Chondrocyte (in vitro differentiated cells): ENCODE measurements at regions not wholly inside any gene's neighbourhood (a gene's known extent, or its start where the extent isn't known, plus 50 kb on each side); places are given as distances from the start of the nearest gene placed in this dataset.
"Not testable (repeated sequence)": the region's sequence is repeated elsewhere in the genome, so short reads cannot be mapped to it uniquely, and the experiment has no call there.

Experiments used
- DNase-seq: peaks from one replicate; pipeline ENCODE4 v3.0.0; 2021; ENCODE audit warnings: mixed read lengths, low spot score
- H3K27ac Mint-ChIP-seq: one replicate; pipeline ENCODE4 v1.8.0; 2021; ENCODE audit warnings: mild to moderate bottlenecking, moderate library complexity, mixed read lengths; ENCODE audit not compliant: unreplicated experiment
- H3K27me3 Mint-ChIP-seq: 2 replicates; pipeline ENCODE4 v1.8.0; 2021; ENCODE audit warnings: low read depth, mixed read lengths
- H3K36me3 Mint-ChIP-seq: 2 replicates; pipeline ENCODE4 v1.8.0; 2021; ENCODE audit warnings: low read depth, mixed read lengths
- H3K4me1 Mint-ChIP-seq: 2 replicates; pipeline ENCODE4 v1.8.0; 2021; ENCODE audit warnings: low read depth, mild to moderate bottlenecking, mixed read lengths
- H3K4me3 Mint-ChIP-seq: one replicate; pipeline ENCODE4 v1.8.0; 2021; ENCODE audit warnings: mild to moderate bottlenecking, moderate library complexity, mixed read lengths; ENCODE audit not compliant: unreplicated experiment
- H3K9me3 Mint-ChIP-seq: 2 replicates; pipeline ENCODE4 v1.8.0; 2021; ENCODE audit warnings: low read depth, mixed read lengths
- TF ChIP-seq, protein P1 (sequence below): fragments of 200-600 bp; sonication (generic); IDR thresholded peaks from 2 replicates; pipeline ENCODE4 v1.5.0; 2021; ENCODE audit warnings: antibody characterized with exemption, mild to moderate bottlenecking, moderate library complexity

DNA sequence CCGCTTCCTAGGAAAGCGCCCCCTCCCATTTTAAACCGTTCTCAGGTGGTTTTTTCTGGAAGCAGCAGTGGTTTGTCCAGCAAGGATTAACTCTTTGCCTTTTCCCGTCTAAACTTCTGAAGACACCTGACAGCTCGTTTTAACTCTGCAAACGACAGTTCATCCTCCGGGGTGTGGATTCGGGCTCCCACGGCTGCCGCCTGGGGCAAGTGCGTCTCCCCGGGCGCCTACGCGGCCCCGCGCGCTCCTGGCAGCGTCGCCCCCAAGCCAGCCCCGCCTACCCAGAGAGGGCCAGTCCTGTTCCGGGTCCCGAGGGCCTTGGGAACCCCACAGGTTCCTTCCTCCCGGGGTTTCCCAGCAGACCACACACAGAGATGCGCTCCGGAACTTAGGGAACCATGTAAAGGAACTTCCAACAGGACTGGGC, 54.4 kb downstream of the PRR18 start:
- Mint-ChIP-seq H3K27me3 (peaks cover 41% of the 10 kb centered on the region), H3K27ac (no peak overlapping the region), H3K36me3 (no peaks in the 10 kb centered on the region), H3K4me3 (peak overlapping the region; percentile 73), H3K9me3 (no peaks in the 10 kb centered on the region), H3K4me1 (no peaks in the 10 kb centered on the region)
- DNase-seq: no peak
- TF ChIP-seq, protein P1, sequence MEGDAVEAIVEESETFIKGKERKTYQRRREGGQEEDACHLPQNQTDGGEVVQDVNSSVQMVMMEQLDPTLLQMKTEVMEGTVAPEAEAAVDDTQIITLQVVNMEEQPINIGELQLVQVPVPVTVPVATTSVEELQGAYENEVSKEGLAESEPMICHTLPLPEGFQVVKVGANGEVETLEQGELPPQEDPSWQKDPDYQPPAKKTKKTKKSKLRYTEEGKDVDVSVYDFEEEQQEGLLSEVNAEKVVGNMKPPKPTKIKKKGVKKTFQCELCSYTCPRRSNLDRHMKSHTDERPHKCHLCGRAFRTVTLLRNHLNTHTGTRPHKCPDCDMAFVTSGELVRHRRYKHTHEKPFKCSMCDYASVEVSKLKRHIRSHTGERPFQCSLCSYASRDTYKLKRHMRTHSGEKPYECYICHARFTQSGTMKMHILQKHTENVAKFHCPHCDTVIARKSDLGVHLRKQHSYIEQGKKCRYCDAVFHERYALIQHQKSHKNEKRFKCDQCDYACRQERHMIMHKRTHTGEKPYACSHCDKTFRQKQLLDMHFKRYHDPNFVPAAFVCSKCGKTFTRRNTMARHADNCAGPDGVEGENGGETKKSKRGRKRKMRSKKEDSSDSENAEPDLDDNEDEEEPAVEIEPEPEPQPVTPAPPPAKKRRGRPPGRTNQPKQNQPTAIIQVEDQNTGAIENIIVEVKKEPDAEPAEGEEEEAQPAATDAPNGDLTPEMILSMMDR: no peak

DNA sequence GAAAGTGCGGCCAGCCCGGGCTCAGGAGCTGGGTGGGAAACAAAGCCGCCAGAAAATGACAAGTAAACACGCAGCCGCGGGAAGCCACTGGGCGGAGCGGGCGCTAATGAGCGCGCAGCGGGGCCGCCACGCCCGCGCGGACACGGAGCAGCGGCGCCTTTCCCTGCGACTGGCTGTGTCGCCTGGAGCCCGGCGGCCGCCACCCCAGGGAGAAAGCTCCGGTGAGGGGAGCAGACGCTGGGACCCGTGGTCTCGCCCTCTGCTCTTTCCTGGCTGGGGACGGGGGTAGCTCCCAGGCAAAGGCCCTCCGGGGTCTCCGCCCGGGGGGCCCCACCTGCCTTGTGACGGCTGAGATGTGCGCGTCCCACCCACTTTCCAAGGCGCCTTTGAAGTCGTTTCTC, 54.9 kb downstream of the PRR18 start:
- Mint-ChIP-seq H3K9me3 (no peaks in the 10 kb centered on the region), H3K4me1 (no peaks in the 10 kb centered on the region), H3K27ac (no peak overlapping the region), H3K27me3 (peaks cover 41% of the 10 kb centered on the region), H3K36me3 (no peaks in the 10 kb centered on the region), H3K4me3 (peak overlapping the region; percentile 73)
- TF ChIP-seq, protein P1: peak; percentile 15
- DNase-seq: no peak

DNA sequence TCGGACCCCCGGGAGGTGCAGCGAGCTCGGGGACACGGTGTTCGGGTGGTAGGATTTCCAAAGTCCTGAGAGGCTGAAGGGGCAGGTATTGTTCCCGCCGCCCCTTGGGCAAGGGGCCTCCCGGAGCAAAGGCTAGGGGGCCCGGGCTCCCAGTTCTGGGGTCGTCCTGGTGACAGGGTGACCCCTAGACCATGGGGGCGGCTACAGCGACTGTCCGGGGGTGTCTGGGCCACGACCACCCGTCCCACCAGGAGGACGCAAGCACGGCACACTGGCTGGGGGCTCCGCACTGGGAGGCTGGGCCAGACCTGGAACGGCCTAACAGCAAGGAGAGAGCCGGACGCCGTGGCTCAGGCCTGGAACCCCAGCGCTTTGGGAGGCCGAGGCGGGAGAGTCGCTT, 55.6 kb downstream of the PRR18 start:
- Mint-ChIP-seq H3K27me3 (peaks cover 39% of the 10 kb centered on the region), H3K9me3 (no peaks in the 10 kb centered on the region), H3K4me1 (no peaks in the 10 kb centered on the region), H3K27ac (no peak overlapping the region), H3K4me3 (no peak overlapping the region), H3K36me3 (no peaks in the 10 kb centered on the region)
- no peak for DNase-seq
- TF ChIP-seq, protein P1: no peak

DNA sequence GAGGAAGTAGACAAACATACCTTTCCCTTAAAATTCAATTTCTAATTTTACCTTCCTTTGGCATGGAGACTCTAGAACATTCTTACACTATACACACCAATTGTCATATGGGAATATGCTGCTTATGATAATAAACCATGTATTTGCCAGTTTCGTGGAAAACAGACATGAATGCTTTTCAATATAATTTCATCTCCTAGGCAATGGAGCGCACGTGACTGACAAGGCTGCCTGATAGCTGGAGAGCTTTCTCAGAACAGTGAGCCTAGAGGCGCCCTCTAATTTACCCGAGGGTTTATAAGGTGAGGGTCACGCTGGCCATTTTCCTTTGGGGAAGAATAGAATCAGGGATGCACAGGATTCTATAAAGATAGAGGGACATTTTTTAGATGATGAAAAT, 56.5 kb downstream of the PRR18 start:
- H3K4me3 Mint-ChIP-seq: no peak overlapping the region
- TF ChIP-seq, protein P1: no peak

DNA sequence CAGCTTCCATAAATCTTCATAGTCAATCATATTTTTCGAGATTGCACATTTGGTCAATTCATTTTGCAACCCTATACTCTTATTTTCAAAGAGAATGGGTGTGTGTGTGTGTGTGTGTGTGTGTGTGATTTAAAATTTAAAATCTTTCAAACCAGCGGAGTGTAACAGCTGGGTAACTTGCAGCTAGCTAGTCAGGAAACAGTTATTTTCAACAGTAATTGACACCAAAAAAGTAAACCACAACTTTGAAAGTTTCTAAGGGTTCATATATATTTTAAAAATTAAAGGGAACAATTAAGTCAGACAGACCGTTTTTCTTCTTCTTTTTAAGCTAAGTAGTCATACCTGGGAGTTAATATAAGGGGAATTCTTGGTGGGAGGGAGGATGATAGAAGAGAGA, 57.0 kb downstream of the PRR18 start:
- Mint-ChIP-seq H3K27ac (no peak overlapping the region), H3K9me3 (no peaks in the 10 kb centered on the region), H3K27me3 (peaks cover 34% of the 10 kb centered on the region), H3K4me1 (no peaks in the 10 kb centered on the region), H3K4me3 (no peak overlapping the region), H3K36me3 (no peaks in the 10 kb centered on the region)
- DNase-seq: no peak
- TF ChIP-seq, protein P1: no peak

More for the DNA sequence above, 56.5 kb downstream of the PRR18 start:
- Mint-ChIP-seq H3K4me1 (no peaks in the 10 kb centered on the region), H3K36me3 (no peaks in the 10 kb centered on the region), H3K9me3 (no peaks in the 10 kb centered on the region), H3K27me3 (peaks cover 34% of the 10 kb centered on the region), H3K27ac (no peak overlapping the region)
- no peak for DNase-seq

DNA sequence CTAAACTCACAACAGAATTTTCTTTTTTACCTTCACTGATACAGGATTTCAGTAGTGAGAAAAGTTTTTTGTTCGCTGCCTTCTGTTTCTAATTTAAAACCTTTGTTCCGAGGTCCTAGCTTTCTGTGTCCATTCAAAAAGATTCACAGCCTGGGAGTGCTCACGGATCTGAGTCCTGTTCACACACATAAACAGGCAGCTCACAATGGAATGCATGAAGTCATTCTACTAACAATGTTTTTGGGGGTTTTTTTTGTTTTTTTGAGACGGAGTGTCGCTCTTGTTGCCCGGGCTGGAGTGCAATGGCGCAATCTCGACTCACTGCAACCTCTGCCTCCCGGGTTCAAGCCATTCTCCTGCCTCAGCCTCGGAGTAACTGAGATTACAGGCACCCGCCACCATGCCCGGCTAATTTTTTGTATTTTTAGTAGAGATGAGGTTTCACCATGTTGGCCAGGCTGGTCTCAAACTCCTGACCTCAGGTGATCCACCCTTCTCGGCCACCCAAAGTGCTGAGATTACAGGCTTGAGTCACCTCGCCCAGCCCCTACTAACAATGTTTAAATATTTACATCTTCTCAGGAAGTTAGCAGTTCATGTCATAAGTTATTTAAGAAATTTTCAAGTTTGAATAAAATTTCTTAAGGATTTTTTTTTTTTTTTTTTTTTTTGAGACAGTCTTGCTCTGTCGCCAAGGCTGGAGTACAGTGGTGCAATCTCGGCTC, 59.0 kb downstream of the PRR18 start:
- H3K36me3 Mint-ChIP-seq, DNase-seq, H3K9me3 Mint-ChIP-seq, H3K4me3 Mint-ChIP-seq, H3K4me1 Mint-ChIP-seq, H3K27ac Mint-ChIP-seq: not testable (repeated sequence)
- H3K27me3 Mint-ChIP-seq: peaks cover 35% of the 10 kb centered on the region
